GM10248 (cell line): ENCODE measurements at regions not wholly inside any gene's neighbourhood (a gene's known extent, or its start where the extent isn't known, plus 50 kb on each side); places are given as distances from the start of the nearest gene placed in this dataset.

Experiments used
- CTCF ChIA-PET: fragments of 300-600 bp; sonication (Branson Sonifier 250); formaldehyde crosslinking; extraction: SDS; loops from one replicate; lab custom pipeline; 2021; ENCODE audit warnings: antibody characterized with exemption; lab: Yijun Ruan, JAX
- POLR2A ChIA-PET: fragments of 350-650 bp; sonication (Branson Sonifier 250); formaldehyde crosslinking; extraction: SDS; loops from one replicate; lab custom pipeline; 2020; ENCODE audit warnings: antibody characterized with exemption; lab: Yijun Ruan, JAX
- DNase-seq: peaks from one replicate; pipeline ENCODE4 v3.0.0; 2012; ENCODE audit errors: extremely low spot score
- CTCF ChIP-seq: IDR thresholded peaks from 2 replicates; pipeline ENCODE4 v1.5.1; 2012; ENCODE audit warnings: mild to moderate bottlenecking, low read depth; ENCODE audit errors: extremely low read depth, missing control alignments, control extremely low read depth

DNA sequence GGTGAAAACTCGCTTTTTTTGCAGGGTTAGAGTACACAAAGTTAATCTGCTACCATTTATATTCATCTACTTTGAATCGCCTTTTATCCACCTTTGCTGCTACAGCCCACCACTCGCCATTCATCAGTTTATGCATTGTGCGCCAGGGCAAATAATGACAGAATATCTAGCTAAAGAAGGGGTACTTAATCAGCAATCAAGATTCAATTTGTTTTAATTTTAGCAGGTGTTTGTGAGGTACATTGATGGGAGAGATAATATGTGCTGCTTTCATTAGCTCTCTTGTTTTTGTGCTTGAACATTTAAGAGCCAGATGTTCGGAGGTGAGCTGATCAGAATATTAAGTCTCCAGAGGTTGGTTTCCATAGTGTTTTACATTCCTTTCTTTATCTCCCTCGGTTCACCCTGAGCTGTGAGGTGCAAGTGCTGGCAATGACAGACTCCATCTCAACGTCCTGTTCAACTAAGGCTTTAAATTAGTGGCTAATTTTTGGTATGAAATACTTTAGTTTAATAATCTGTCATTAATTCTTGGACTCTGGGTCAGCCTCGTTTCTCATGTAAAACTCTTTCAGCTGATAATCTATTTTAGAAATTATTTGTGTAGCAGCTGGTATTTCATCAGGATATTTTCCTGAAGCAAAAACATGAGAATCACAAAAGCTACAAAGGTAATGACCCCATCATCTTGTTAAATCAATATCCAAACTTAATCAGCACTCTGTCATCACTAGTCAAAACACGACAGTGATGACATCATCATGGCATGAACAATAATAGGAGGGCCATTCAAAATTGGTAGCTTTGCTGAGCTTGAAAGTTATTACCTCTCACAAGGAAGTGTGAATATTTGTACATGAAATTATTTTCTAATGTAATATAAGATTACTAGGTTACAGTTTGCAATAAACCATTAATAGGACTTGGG is 479.9 kb upstream of the FANCL start:
- ChIA-PET POLR2A (no interaction called here), CTCF (interaction anchor here (1.4 to 1.7 kb wide), 2 partner anchors 11 to 18 kb away, joined by 5 to 6 read pairs; no protein-coding TSS in a partner anchor)

GRCh38 chr2:58720033-58720769 is 479.1 kb upstream of the FANCL start:
- TF ChIP-seq CTCF = no peak
- no peak for DNase-seq
- POLR2A ChIA-PET = no interaction called here
- CTCF ChIA-PET = interaction anchor here (1.4 kb wide), 1 partner anchor 19 kb away, joined by 5 read pairs; no protein-coding TSS in a partner anchor

More for the DNA sequence above, 479.9 kb upstream of the FANCL start:
- DNase-seq = no peak
- no peak for TF ChIP-seq CTCF

GRCh38 chr2:58715344-58715743 is 474.2 kb upstream of the FANCL start:
- DNase-seq = no peak
- ChIA-PET POLR2A (no interaction called here), CTCF (no interaction called here)
- TF ChIP-seq CTCF = no peak

- ChIA-PET CTCF (no interaction called here), POLR2A (no interaction called here)
- no peak for DNase-seq
- no peak for TF ChIP-seq CTCF
These were observed 473.1 kb upstream of the FANCL start for GRCh38 chr2:58714238-58714637.

GRCh38 chr2:58710795-58711279 is 469.7 kb upstream of the FANCL start:
- ChIA-PET POLR2A (no interaction called here), CTCF (no interaction called here)
- DNase-seq = no peak
- TF ChIP-seq CTCF = no peak

DNA sequence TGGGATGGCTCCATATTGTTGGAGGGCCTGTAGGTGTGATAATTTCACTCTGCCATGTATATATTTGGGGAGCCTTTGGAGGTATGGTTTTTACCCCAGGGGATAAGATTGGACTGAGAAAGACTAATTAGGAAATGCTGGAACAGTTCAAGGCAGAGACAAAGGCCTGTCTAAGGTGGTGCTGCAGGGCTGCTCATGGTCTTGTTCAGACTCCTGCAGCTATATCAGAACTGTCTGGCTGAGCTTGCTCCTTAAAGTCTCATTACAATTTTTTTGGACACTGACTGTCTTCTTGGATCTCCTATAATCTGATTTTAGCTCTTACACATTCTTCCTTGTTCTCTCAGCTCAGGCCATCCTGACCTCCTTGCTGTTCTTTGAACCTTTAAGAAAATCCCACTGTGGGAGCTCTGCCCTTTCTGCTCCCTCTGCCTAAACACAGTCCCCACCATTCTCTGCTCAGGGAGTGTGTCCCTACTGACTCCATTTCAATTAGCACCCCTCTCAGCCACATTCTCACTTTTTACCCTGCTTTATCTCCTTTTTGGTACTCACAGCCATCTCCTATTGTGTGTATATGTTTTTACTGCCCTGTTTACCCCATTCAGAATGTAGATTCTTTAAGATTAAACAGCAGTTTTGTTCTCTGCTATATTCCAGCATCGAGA is 468.7 kb upstream of the FANCL start:
- no peak for DNase-seq
- no peak for TF ChIP-seq CTCF

More for the DNA sequence above, 468.7 kb upstream of the FANCL start:
- ChIA-PET CTCF (no interaction called here), POLR2A (no interaction called here)
